ENCODE measurements at regions not wholly inside any gene's neighbourhood (a gene's known extent, or its start where the extent isn't known, plus 50 kb on each side); places are given as distances from the start of the nearest gene placed in this dataset.

DNA sequence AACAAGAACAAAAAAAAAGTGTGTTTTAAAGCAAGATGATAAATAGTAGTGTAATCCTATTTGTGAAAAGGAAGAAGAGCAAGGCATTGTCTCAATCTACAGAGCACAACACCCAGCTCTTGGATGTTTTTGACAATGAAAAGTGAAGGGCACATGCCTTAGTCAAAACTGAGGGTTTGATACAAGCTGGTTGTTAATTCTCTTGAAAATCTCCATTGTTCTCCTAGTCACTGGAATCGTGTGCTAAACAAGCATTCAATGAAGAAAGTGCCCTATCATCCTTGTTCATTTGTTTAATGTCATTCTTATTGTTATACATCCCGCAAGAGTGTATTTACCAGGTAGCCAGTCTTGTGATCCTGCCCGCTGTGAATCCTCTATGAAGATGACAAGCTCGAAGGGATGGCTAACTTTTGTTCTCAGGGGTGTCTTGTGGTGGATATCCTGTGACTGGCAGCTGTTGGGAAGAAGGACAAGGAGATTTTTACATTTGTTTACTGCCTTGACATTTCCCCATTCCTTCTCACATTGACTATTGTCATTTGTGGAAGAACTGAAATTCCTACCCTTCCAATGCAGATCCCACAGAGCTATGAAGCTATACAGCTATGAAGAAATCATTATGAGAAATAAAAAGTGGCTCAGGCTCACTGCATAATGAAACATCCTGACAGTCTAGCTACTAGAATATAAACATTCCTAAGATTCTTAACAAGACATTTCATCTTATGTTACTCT is 175.9 kb downstream of the VGLL3 start:
- Histone ChIP-seq H3K4me3 (ENCODE audit: low read depth, low read length) (no peak overlapping the region), H3K27me3 (ENCODE audit: control insufficient read depth, insufficient read depth, low read length) (no peaks in the 10 kb centered on the region), H3K27ac (ENCODE audit: low read depth, low read length) (no peak overlapping the region), H3K9me3 (ENCODE audit: control insufficient read depth, insufficient read depth, low read length) (no peaks in the 10 kb centered on the region)
- ChIA-PET CTCF (no interaction called here), POLR2A (no interaction called here)
- DNase-seq (ENCODE audit: low read depth, low spot score), result no peak
- TF ChIP-seq, protein P1, sequence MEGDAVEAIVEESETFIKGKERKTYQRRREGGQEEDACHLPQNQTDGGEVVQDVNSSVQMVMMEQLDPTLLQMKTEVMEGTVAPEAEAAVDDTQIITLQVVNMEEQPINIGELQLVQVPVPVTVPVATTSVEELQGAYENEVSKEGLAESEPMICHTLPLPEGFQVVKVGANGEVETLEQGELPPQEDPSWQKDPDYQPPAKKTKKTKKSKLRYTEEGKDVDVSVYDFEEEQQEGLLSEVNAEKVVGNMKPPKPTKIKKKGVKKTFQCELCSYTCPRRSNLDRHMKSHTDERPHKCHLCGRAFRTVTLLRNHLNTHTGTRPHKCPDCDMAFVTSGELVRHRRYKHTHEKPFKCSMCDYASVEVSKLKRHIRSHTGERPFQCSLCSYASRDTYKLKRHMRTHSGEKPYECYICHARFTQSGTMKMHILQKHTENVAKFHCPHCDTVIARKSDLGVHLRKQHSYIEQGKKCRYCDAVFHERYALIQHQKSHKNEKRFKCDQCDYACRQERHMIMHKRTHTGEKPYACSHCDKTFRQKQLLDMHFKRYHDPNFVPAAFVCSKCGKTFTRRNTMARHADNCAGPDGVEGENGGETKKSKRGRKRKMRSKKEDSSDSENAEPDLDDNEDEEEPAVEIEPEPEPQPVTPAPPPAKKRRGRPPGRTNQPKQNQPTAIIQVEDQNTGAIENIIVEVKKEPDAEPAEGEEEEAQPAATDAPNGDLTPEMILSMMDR (IDR thresholded peaks at IDR 0.05; ENCODE audit: low read depth, low read length), result no peak

DNA sequence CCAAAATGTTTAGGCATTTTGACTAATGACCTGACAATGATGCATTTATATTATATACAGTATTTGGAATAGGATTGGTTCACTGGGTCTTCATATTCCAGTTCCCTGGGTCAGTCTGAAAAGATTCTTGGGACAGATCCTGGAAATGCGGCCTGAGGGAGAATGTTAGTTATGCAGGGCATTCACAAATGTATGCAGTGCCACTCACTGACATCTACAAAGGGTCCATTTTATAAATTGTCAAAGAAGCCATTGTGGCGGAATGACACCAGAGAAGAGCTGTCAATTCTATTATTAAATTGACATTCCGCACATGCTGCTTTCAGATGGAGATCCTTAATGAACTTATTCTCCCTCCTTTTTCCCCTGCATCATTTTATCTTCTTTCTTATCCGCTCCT is 176.6 kb downstream of the VGLL3 start:
- H3K9me3 ChIP-seq (ENCODE audit: control insufficient read depth, insufficient read depth, low read length), result no peaks in the 10 kb centered on the region
- TF ChIP-seq, protein P1 (IDR thresholded peaks at IDR 0.05; ENCODE audit: low read depth, low read length), result no peak
- H3K27ac ChIP-seq (ENCODE audit: low read depth, low read length), result no peak overlapping the region
- H3K4me3 ChIP-seq (ENCODE audit: low read depth, low read length), result no peak overlapping the region
- no peak for DNase-seq (ENCODE audit: low read depth, low spot score)
- no peaks in the 10 kb centered on the region for H3K27me3 ChIP-seq (ENCODE audit: control insufficient read depth, insufficient read depth, low read length)
- POLR2A ChIA-PET, result no interaction called here
- CTCF ChIA-PET, result no interaction called here

GRCh38 chr3:86801921-86802320 is 189.0 kb downstream of the VGLL3 start:
- TF ChIP-seq, protein P1 (IDR thresholded peaks at IDR 0.05; ENCODE audit: low read depth, low read length), result no peak
- ChIA-PET POLR2A (no interaction called here), CTCF (no interaction called here)
- Histone ChIP-seq H3K4me3 (ENCODE audit: low read depth, low read length) (no peak overlapping the region), H3K9me3 (ENCODE audit: control insufficient read depth, insufficient read depth, low read length) (no peaks in the 10 kb centered on the region), H3K27ac (ENCODE audit: low read depth, low read length) (no peak overlapping the region), H3K27me3 (ENCODE audit: control insufficient read depth, insufficient read depth, low read length) (no peaks in the 10 kb centered on the region)
- DNase-seq (ENCODE audit: low read depth, low spot score), result no peak

DNA sequence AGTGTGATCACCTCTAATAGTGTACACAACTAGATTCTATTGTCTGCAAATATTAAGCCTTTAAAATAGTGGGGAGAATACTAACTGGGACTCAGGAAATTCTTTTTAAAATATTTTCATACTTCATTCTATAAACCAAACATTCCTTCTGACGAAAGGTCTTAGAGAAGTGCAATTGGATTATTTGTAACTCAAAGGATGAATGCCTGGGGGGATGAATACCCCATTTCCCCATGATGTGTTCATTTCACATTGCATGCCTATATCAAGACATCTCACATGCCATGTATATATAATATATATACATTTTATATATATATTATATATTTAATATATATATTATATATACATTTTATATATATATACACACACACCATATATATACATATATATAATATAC is 189.9 kb downstream of the VGLL3 start:
- DNase-seq (ENCODE audit: low read depth, low spot score), result no peak
- Histone ChIP-seq H3K27ac (ENCODE audit: low read depth, low read length) (no peak overlapping the region), H3K9me3 (ENCODE audit: control insufficient read depth, insufficient read depth, low read length) (no peaks in the 10 kb centered on the region), H3K4me3 (ENCODE audit: low read depth, low read length) (no peak overlapping the region), H3K27me3 (ENCODE audit: control insufficient read depth, insufficient read depth, low read length) (no peaks in the 10 kb centered on the region)
- CTCF ChIA-PET, result no interaction called here
- POLR2A ChIA-PET, result no interaction called here
- TF ChIP-seq, protein P1 (IDR thresholded peaks at IDR 0.05; ENCODE audit: low read depth, low read length), result no peak

DNA sequence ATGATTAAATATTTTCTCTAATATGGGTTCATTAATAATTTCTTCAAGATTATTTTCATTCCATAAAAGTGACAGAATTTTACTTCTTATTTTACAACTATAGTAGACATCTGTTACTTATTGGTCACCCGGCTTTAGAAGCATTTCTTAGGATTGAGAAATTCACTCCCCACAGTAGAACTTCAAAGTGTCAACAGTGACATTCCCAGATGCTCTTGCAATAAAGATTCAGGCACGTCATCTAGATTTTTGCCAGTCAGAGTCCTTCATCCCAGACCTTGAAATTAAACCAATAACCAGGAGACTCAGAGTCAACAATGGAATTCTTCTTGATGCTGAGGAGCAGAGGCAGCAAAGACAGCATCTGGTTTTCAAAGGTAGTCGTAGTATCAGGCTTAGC is 190.8 kb downstream of the VGLL3 start:
- Histone ChIP-seq H3K27ac (ENCODE audit: low read depth, low read length) (no peak overlapping the region), H3K9me3 (ENCODE audit: control insufficient read depth, insufficient read depth, low read length) (no peaks in the 10 kb centered on the region), H3K4me3 (ENCODE audit: low read depth, low read length) (no peak overlapping the region), H3K27me3 (ENCODE audit: control insufficient read depth, insufficient read depth, low read length) (no peaks in the 10 kb centered on the region)
- ChIA-PET CTCF (no interaction called here), POLR2A (no interaction called here)
- TF ChIP-seq, protein P1 (IDR thresholded peaks at IDR 0.05; ENCODE audit: low read depth, low read length), result no peak
- DNase-seq (ENCODE audit: low read depth, low spot score), result no peak

All from AG04450 (cell line).